SU-DHL-6 (cell line): ENCODE measurements at regions not wholly inside any gene's neighbourhood (a gene's known extent, or its start where the extent isn't known, plus 50 kb on each side); places are given as distances from the start of the nearest gene placed in this dataset.

Source experiments
- CTCF ChIP-seq: fragments of 200-600 bp; sonication (generic); IDR thresholded peaks from one replicate; pipeline ENCODE4 v1.5.1; 2017; ENCODE audit warnings: antibody characterized with exemption, mild to moderate bottlenecking, low read length, moderate library complexity; ENCODE audit not compliant: insufficient read depth, poor library complexity, severe bottlenecking
- EZH2phosphoT487 ChIP-seq: fragments of 200-600 bp; sonication (generic), shearing (Covaris generic); conservative IDR thresholded peaks from 2 replicates; pipeline ENCODE4 v1.6.1; 2018; ENCODE audit warnings: mild to moderate bottlenecking, antibody characterized with exemption, low read length, moderate library complexity, mixed read lengths

DNA sequence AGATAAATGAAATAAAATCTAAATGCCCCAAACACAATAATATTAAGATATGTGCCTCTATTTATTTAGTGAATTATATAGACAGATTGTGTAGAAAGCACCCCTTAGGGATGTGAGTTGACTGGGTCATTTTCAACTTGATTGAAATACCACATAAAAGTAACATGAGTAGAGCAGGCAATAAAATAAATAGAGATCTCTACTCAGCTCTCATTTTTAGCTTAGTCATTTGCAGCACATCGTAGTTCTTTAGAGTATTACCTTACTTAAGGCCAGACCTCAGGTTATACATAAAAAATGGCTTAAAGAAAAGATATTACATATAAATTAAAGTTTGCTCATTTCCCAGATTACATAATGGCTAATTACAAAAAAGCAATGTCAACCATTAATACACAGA, 1525.6 kb upstream of the PRR20A start:
- no peak for TF ChIP-seq CTCF
- no peak for TF ChIP-seq EZH2phosphoT487
